ENCODE measurements at regions not wholly inside any gene's neighbourhood (a gene's known extent, or its start where the extent isn't known, plus 50 kb on each side); places are given as distances from the start of the nearest gene placed in this dataset.
"Not testable (repeated sequence)": the region's sequence is repeated elsewhere in the genome, so short reads cannot be mapped to it uniquely, and the experiment has no call there.

- WGBS (ENCODE audit: extremely low coverage, insufficient coverage, low lambda C conversion rate) = no CpG with 5 or more reads among the region's 7 CpGs
- H2BK5ac ChIP-seq (ENCODE audit: low read length); H3K27ac ChIP-seq (ENCODE audit: low read depth, low read length); H3K27me3 ChIP-seq (ENCODE audit: insufficient read depth, low read length, poor library complexity); H3K56ac ChIP-seq (ENCODE audit: low read length); H2AK5ac ChIP-seq (ENCODE audit: low read length); DNase-seq; H2BK15ac ChIP-seq (replicated peaks; ENCODE audit: low read depth); H3K79me1 ChIP-seq (ENCODE audit: low read length); H4K5ac ChIP-seq (ENCODE audit: low read length); H2BK120ac ChIP-seq (ENCODE audit: low read depth, low read length); H3K79me2 ChIP-seq (ENCODE audit: control insufficient read depth, insufficient read depth, low read length); H3K18ac ChIP-seq (ENCODE audit: low read length); H3K23ac ChIP-seq (ENCODE audit: low read length); H3K9ac ChIP-seq (ENCODE audit: low read length); H3K4me1 ChIP-seq (ENCODE audit: control insufficient read depth, low read depth, low read length); H3K36me3 ChIP-seq (ENCODE audit: control insufficient read depth, insufficient read depth, low read length); H3K4me3 ChIP-seq (ENCODE audit: low read length); H3K4me2 ChIP-seq (ENCODE audit: low read length); H3K4ac ChIP-seq (ENCODE audit: low read depth, low read length); H4K8ac ChIP-seq (ENCODE audit: low read depth, low read length): not testable (repeated sequence)
Observed at GRCh38 chr11:67803055-67803454, 128.6 kb upstream of the ALDH3B2 start.

GRCh38 chr11:67802623-67803022 lies 128.2 kb upstream of the ALDH3B2 start:
- DNase-seq; H3K27me3 ChIP-seq (ENCODE audit: insufficient read depth, low read length, poor library complexity); H3K27ac ChIP-seq (ENCODE audit: low read depth, low read length); H3K4me3 ChIP-seq (ENCODE audit: low read length); H2BK120ac ChIP-seq (ENCODE audit: low read depth, low read length); H3K18ac ChIP-seq (ENCODE audit: low read length); H3K36me3 ChIP-seq (ENCODE audit: control insufficient read depth, insufficient read depth, low read length); H3K4me2 ChIP-seq (ENCODE audit: low read length); H3K79me2 ChIP-seq (ENCODE audit: control insufficient read depth, insufficient read depth, low read length); H2AK5ac ChIP-seq (ENCODE audit: low read length); H3K56ac ChIP-seq (ENCODE audit: low read length); H3K4ac ChIP-seq (ENCODE audit: low read depth, low read length); H2BK5ac ChIP-seq (ENCODE audit: low read length); H4K8ac ChIP-seq (ENCODE audit: low read depth, low read length); H3K9ac ChIP-seq (ENCODE audit: low read length); H3K4me1 ChIP-seq (ENCODE audit: control insufficient read depth, low read depth, low read length); H4K5ac ChIP-seq (ENCODE audit: low read length); H3K23ac ChIP-seq (ENCODE audit: low read length); H3K79me1 ChIP-seq (ENCODE audit: low read length); H2BK15ac ChIP-seq (replicated peaks; ENCODE audit: low read depth): not testable (repeated sequence)
- no CpG with 5 or more reads among the region's 4 CpGs for WGBS (ENCODE audit: extremely low coverage, insufficient coverage, low lambda C conversion rate)

- H3K4me2 ChIP-seq (ENCODE audit: low read length); H2AK5ac ChIP-seq (ENCODE audit: low read length); H3K27me3 ChIP-seq (ENCODE audit: insufficient read depth, low read length, poor library complexity); H3K4me3 ChIP-seq (ENCODE audit: low read length); H2BK15ac ChIP-seq (replicated peaks; ENCODE audit: low read depth); H3K36me3 ChIP-seq (ENCODE audit: control insufficient read depth, insufficient read depth, low read length); H3K9ac ChIP-seq (ENCODE audit: low read length); H3K79me2 ChIP-seq (ENCODE audit: control insufficient read depth, insufficient read depth, low read length); DNase-seq; H4K5ac ChIP-seq (ENCODE audit: low read length); H2BK120ac ChIP-seq (ENCODE audit: low read depth, low read length); H3K4me1 ChIP-seq (ENCODE audit: control insufficient read depth, low read depth, low read length); H3K79me1 ChIP-seq (ENCODE audit: low read length); H3K27ac ChIP-seq (ENCODE audit: low read depth, low read length); H3K18ac ChIP-seq (ENCODE audit: low read length); H3K56ac ChIP-seq (ENCODE audit: low read length); H4K8ac ChIP-seq (ENCODE audit: low read depth, low read length); H3K4ac ChIP-seq (ENCODE audit: low read depth, low read length); H3K23ac ChIP-seq (ENCODE audit: low read length); H2BK5ac ChIP-seq (ENCODE audit: low read length): not testable (repeated sequence)
- WGBS (ENCODE audit: extremely low coverage, insufficient coverage, low lambda C conversion rate) = no CpG with 5 or more reads among the region's 6 CpGs
Observed at GRCh38 chr11:67801397-67801796, 127.0 kb upstream of the ALDH3B2 start.

GRCh38 chr11:67800591-67800990 lies 126.2 kb upstream of the ALDH3B2 start:
- H3K4me1 ChIP-seq (ENCODE audit: control insufficient read depth, low read depth, low read length); H2BK15ac ChIP-seq (replicated peaks; ENCODE audit: low read depth); H4K5ac ChIP-seq (ENCODE audit: low read length); H3K56ac ChIP-seq (ENCODE audit: low read length); H3K4me2 ChIP-seq (ENCODE audit: low read length); H2AK5ac ChIP-seq (ENCODE audit: low read length); H3K9ac ChIP-seq (ENCODE audit: low read length); DNase-seq; H3K23ac ChIP-seq (ENCODE audit: low read length); H3K4ac ChIP-seq (ENCODE audit: low read depth, low read length); H3K27me3 ChIP-seq (ENCODE audit: insufficient read depth, low read length, poor library complexity); H3K79me2 ChIP-seq (ENCODE audit: control insufficient read depth, insufficient read depth, low read length); H3K4me3 ChIP-seq (ENCODE audit: low read length); H2BK5ac ChIP-seq (ENCODE audit: low read length); H4K8ac ChIP-seq (ENCODE audit: low read depth, low read length); H3K79me1 ChIP-seq (ENCODE audit: low read length); H3K36me3 ChIP-seq (ENCODE audit: control insufficient read depth, insufficient read depth, low read length); H2BK120ac ChIP-seq (ENCODE audit: low read depth, low read length); H3K18ac ChIP-seq (ENCODE audit: low read length); H3K27ac ChIP-seq (ENCODE audit: low read depth, low read length): not testable (repeated sequence)
- WGBS (ENCODE audit: extremely low coverage, insufficient coverage, low lambda C conversion rate) = no CpG with 5 or more reads among the region's 11 CpGs

- not testable (repeated sequence) for H3K79me2 ChIP-seq (ENCODE audit: control insufficient read depth, insufficient read depth, low read length); H4K5ac ChIP-seq (ENCODE audit: low read length); H3K56ac ChIP-seq (ENCODE audit: low read length); H2BK5ac ChIP-seq (ENCODE audit: low read length); H3K4ac ChIP-seq (ENCODE audit: low read depth, low read length); H3K4me1 ChIP-seq (ENCODE audit: control insufficient read depth, low read depth, low read length); H3K27me3 ChIP-seq (ENCODE audit: insufficient read depth, low read length, poor library complexity); H2BK15ac ChIP-seq (replicated peaks; ENCODE audit: low read depth); H2BK120ac ChIP-seq (ENCODE audit: low read depth, low read length); H3K27ac ChIP-seq (ENCODE audit: low read depth, low read length); H3K9ac ChIP-seq (ENCODE audit: low read length); H3K23ac ChIP-seq (ENCODE audit: low read length); H3K4me2 ChIP-seq (ENCODE audit: low read length); H3K36me3 ChIP-seq (ENCODE audit: control insufficient read depth, insufficient read depth, low read length); H3K79me1 ChIP-seq (ENCODE audit: low read length); H2AK5ac ChIP-seq (ENCODE audit: low read length); H4K8ac ChIP-seq (ENCODE audit: low read depth, low read length); H3K18ac ChIP-seq (ENCODE audit: low read length); H3K4me3 ChIP-seq (ENCODE audit: low read length)
- peak; percentile 46 for DNase-seq
- no CpG with 5 or more reads among the region's 4 CpGs for WGBS (ENCODE audit: extremely low coverage, insufficient coverage, low lambda C conversion rate)
Observed at GRCh38 chr11:67799808-67800207, 125.4 kb upstream of the ALDH3B2 start.

- H3K27me3 ChIP-seq (ENCODE audit: insufficient read depth, low read length, poor library complexity); H2BK120ac ChIP-seq (ENCODE audit: low read depth, low read length); H3K4me3 ChIP-seq (ENCODE audit: low read length); DNase-seq; H3K27ac ChIP-seq (ENCODE audit: low read depth, low read length); H2AK5ac ChIP-seq (ENCODE audit: low read length); H3K79me1 ChIP-seq (ENCODE audit: low read length); H2BK5ac ChIP-seq (ENCODE audit: low read length); H3K56ac ChIP-seq (ENCODE audit: low read length); H3K4me1 ChIP-seq (ENCODE audit: control insufficient read depth, low read depth, low read length); H3K9ac ChIP-seq (ENCODE audit: low read length); H4K5ac ChIP-seq (ENCODE audit: low read length); H3K23ac ChIP-seq (ENCODE audit: low read length); H3K4ac ChIP-seq (ENCODE audit: low read depth, low read length); H3K79me2 ChIP-seq (ENCODE audit: control insufficient read depth, insufficient read depth, low read length); H3K36me3 ChIP-seq (ENCODE audit: control insufficient read depth, insufficient read depth, low read length); H3K4me2 ChIP-seq (ENCODE audit: low read length); H2BK15ac ChIP-seq (replicated peaks; ENCODE audit: low read depth); H3K18ac ChIP-seq (ENCODE audit: low read length); H4K8ac ChIP-seq (ENCODE audit: low read depth, low read length): not testable (repeated sequence)
- WGBS (ENCODE audit: extremely low coverage, insufficient coverage, low lambda C conversion rate) = no CpG with 5 or more reads among the region's 15 CpGs
Observed at GRCh38 chr11:67797726-67798521, 123.5 kb upstream of the ALDH3B2 start.
